K562 (cell line): ENCODE measurements at regions not wholly inside any gene's neighbourhood (a gene's known extent, or its start where the extent isn't known, plus 50 kb on each side); places are given as distances from the start of the nearest gene placed in this dataset.
A peak's percentile ranks its signal among the peaks of the same experiment; 100 is the strongest.

ENCODE experiments used
- ATAC-seq: fragments of 200-7000 bp; cut with Tn5 transposase; 3 replicates; pipeline ENCODE4 v1.9.1; 2020; ENCODE audit warnings: moderate library complexity
- BruUV-seq: library from RNA; stranded (reverse); fragments of 400-500 nt; replicated peaks from 2 replicates; lab custom pipeline; 2021; lab: Mats Ljungman, UMichigan
- CTCF ChIA-PET: fragments of 300-600 bp; formaldehyde crosslinking; extraction: SDS; loops from one replicate; lab custom pipeline; 2021; ENCODE audit warnings: low intra/inter-chr PET ratio; lab: Yijun Ruan, JAX
- POLR2A ChIA-PET: fragments of 300-600, 350-650 bp; sonication (Branson Sonifier 250); formaldehyde crosslinking; extraction: SDS; loops from one replicate; lab custom pipeline; 2021; ENCODE audit warnings: antibody characterized with exemption, inconsistent platforms; lab: Yijun Ruan, JAX
- DNase-seq, 4 experiments: peaks; one replicate each; pipeline versions ENCODE4 v3.0.0 to v3.0.0-alpha.2; 2011 to 2018; ENCODE audit warnings: low spot score in 3 of 4, mixed read lengths in 3 of 4; ENCODE audit errors: extremely low read depth in 1 of 4
- FAIRE-seq: peaks from 2 replicates; lab custom pipeline; 2011; peaks lifted over from hg19 to GRCh38; lab: Jason Lieb, UNC
- H2AFZ ChIP-seq: 2 replicates; pipeline ENCODE4 v1.6.0; 2011; ENCODE audit warnings: low read depth, low read length, control low read depth, inconsistent platforms
- H3K27ac ChIP-seq: fragments of 200-600 bp; 3 replicates; pipeline ENCODE4 v1.8.0; 2011; ENCODE audit warnings: low read depth, mild to moderate bottlenecking, control low read depth, inconsistent platforms, low read length, moderate library complexity, mixed read lengths; ENCODE audit errors: extremely low read depth
- H3K27me3 ChIP-seq, 2 experiments: fragments of 300-600 bp in 1 of 2; 2 replicates in 1 of 2; 3 replicates in 1 of 2; pipeline versions ENCODE4 v1.6.0 to v1.8.0; 2011; ENCODE audit warnings: inconsistent platforms in 2 of 2, low read length in 2 of 2, mild to moderate bottlenecking in 1 of 2, mixed read lengths in 1 of 2, moderate library complexity in 1 of 2; ENCODE audit not compliant: control insufficient read depth in 2 of 2, insufficient read depth in 2 of 2
- H3K36me3 ChIP-seq: fragments of 300-600 bp; 3 replicates; pipeline ENCODE4 v1.8.0; 2011; ENCODE audit warnings: mild to moderate bottlenecking, low read length, inconsistent platforms; ENCODE audit not compliant: control insufficient read depth, insufficient read depth
- H3K4me1 ChIP-seq, 2 experiments: fragments of 200-600 bp in 1 of 2; replicated peaks in 1 of 2; 2 replicates in 1 of 2; 3 replicates in 1 of 2; pipeline versions ENCODE4 v1.5.1 to v1.8.0; 2011; ENCODE audit warnings: inconsistent platforms in 2 of 2, low read length in 2 of 2, mild to moderate bottlenecking in 1 of 2, mixed read lengths in 1 of 2, moderate library complexity in 1 of 2; ENCODE audit not compliant: control insufficient read depth in 2 of 2, insufficient read depth in 2 of 2
- H3K4me2 ChIP-seq: 2 replicates; pipeline ENCODE4 v1.6.1; 2011; ENCODE audit warnings: low read length, control low read depth, inconsistent platforms, mixed read lengths; ENCODE audit not compliant: insufficient read depth
- H3K4me3 ChIP-seq: fragments of 200-600 bp; sonication (generic), shearing (Covaris generic); 2 replicates; pipeline ENCODE4 v1.5.1; 2016; ENCODE audit warnings: control low read depth, inconsistent platforms
- H3K79me2 ChIP-seq: fragments of 200-600 bp; 3 replicates; pipeline ENCODE4 v1.8.0; 2011; ENCODE audit warnings: low read length, inconsistent platforms; ENCODE audit not compliant: control insufficient read depth, insufficient read depth
- H3K9ac ChIP-seq, 2 experiments: 2 replicates each; pipeline versions ENCODE4 v1.6.0 to v1.6.1; 2011; ENCODE audit warnings: low read depth in 2 of 2, low read length in 2 of 2, control low read depth in 1 of 2, inconsistent platforms in 1 of 2, mild to moderate bottlenecking in 1 of 2, mixed read lengths in 1 of 2; ENCODE audit not compliant: insufficient read depth in 1 of 2
- H3K9me1 ChIP-seq: one replicate; pipeline ENCODE4 v1.6.0; 2011; ENCODE audit warnings: inconsistent platforms, mild to moderate bottlenecking, low read length, moderate library complexity; ENCODE audit not compliant: control insufficient read depth, insufficient read depth
- H3K9me3 ChIP-seq: replicated peaks from 2 replicates; pipeline ENCODE4 v1.5.1; 2011; ENCODE audit warnings: low read depth, low read length, inconsistent platforms; ENCODE audit not compliant: control insufficient read depth, insufficient read depth
- H4K20me1 ChIP-seq: replicated peaks from 2 replicates; pipeline ENCODE4 v1.6.1; 2011; ENCODE audit warnings: low read length, inconsistent platforms, mixed read lengths; ENCODE audit not compliant: control insufficient read depth, insufficient read depth
- E2F5 ChIP-seq: sonication (generic); formaldehyde crosslinking; IDR thresholded peaks from 2 replicates; pipeline ENCODE4 v1.8.0; 2022; ENCODE audit warnings: mild to moderate bottlenecking, missing genetic modification reagents
- FOSL1 ChIP-seq: fragments of 200-800 bp; sonication (Bioruptor generic); conservative IDR thresholded peaks from 2 replicates; pipeline ENCODE4 v1.6.1; 2016; ENCODE audit warnings: missing genetic modification characterization, missing compliant biosample characterization
- GTF2F1 ChIP-seq: IDR thresholded peaks from 2 replicates; pipeline ENCODE4 v1.6.1; 2011; ENCODE audit warnings: low read depth, low read length, improper control_type of control experiment
- MAFF ChIP-seq: IDR thresholded peaks from 2 replicates; pipeline ENCODE4 v1.6.1; 2012; ENCODE audit warnings: low read length, improper control_type of control experiment
- MAFK ChIP-seq: IDR thresholded peaks from 2 replicates; pipeline ENCODE4 v1.6.1; 2011; ENCODE audit warnings: low read length, improper control_type of control experiment
- MEIS2 ChIP-seq: fragments of 450-650 bp; IDR thresholded peaks from 2 replicates; pipeline ENCODE4 v1.6.1; 2014; ENCODE audit warnings: mild to moderate bottlenecking; ENCODE audit not compliant: partially characterized antibody
- MTA1 ChIP-seq: fragments of 450-650 bp; IDR thresholded peaks from 2 replicates; pipeline ENCODE4 v1.6.1; 2017; ENCODE audit warnings: borderline replicate concordance
- POLR2AphosphoS5 ChIP-seq: IDR thresholded peaks from 2 replicates; pipeline ENCODE4 v1.6.1; 2011; ENCODE audit warnings: mild to moderate bottlenecking, low read depth, low read length, moderate library complexity; ENCODE audit not compliant: control insufficient read depth, insufficient read depth
- PPARD ChIP-seq: fragments of 250-450 bp; sonication (Bioruptor Pico); IDR thresholded peaks from 2 replicates; pipeline ENCODE4 v1.8.0; 2022; ENCODE audit warnings: inconsistent platforms, mild to moderate bottlenecking, moderate library complexity
- PRDM10 ChIP-seq: fragments of 450-650 bp; IDR thresholded peaks from 2 replicates; pipeline ENCODE4 v1.6.1; 2018; ENCODE audit not compliant: partially characterized antibody
- RFX1 ChIP-seq: fragments of 450-650 bp; IDR thresholded peaks from 2 replicates; pipeline ENCODE4 v1.6.1; 2016; ENCODE audit warnings: mild to moderate bottlenecking, moderate library complexity
- U2AF2 ChIP-seq: fragments of 200-400 bp; formaldehyde crosslinking; optimal IDR thresholded peaks from 2 replicates; pipeline ENCODE3; 2017; ENCODE audit warnings: low read depth, mild to moderate bottlenecking, low read length
- ZBTB7A ChIP-seq: IDR thresholded peaks from 2 replicates; pipeline ENCODE4 v1.6.1; 2011; ENCODE audit warnings: low read depth, mild to moderate bottlenecking, low read length, moderate library complexity, borderline replicate concordance; ENCODE audit not compliant: control insufficient read depth
- ZNF395 ChIP-seq: fragments of 200-800 bp; sonication (Bioruptor generic); IDR thresholded peaks from 2 replicates; pipeline ENCODE4 v1.6.1; 2017; ENCODE audit warnings: missing genetic modification characterization, missing compliant biosample characterization
- ZNF57 ChIP-seq: fragments of 450-650 bp; formaldehyde crosslinking; IDR thresholded peaks from 2 replicates; pipeline ENCODE4 v1.4.0; 2020; ENCODE audit warnings: mild to moderate bottlenecking, moderate library complexity
- ZNF586 ChIP-seq: fragments of 450-650 bp; formaldehyde crosslinking; conservative IDR thresholded peaks from 2 replicates; pipeline ENCODE4 v1.4.0; 2020; ENCODE audit warnings: mild to moderate bottlenecking, moderate library complexity
- ZNF766 ChIP-seq: fragments of 200-800 bp; sonication (Bioruptor generic); conservative IDR thresholded peaks from 2 replicates; pipeline ENCODE4 v1.6.1; 2016; ENCODE audit warnings: missing genetic modification characterization, missing compliant biosample characterization
- ZZZ3 ChIP-seq: fragments of 450-650 bp; IDR thresholded peaks from 2 replicates; pipeline ENCODE4 v1.6.1; 2016; ENCODE audit warnings: antibody characterized with exemption, mild to moderate bottlenecking, moderate library complexity
- WGBS: fragments of 100-300 bp; shearing (Covaris generic); methylation state at CpG from one replicate; pipeline ENCODE4 v1.1.6; 2016; ENCODE audit warnings: low coverage, mixed read lengths; ENCODE audit not compliant: insufficient coverage; ENCODE audit errors: missing lambda C conversion rate; 5-methylcytosine and 5-hydroxymethylcytosine counted together
- in situ Hi-C: fragments of 300-500 bp; cut with MboI; formaldehyde crosslinking; loops from 4 replicates; pipeline ENCODE4 v1.15.0; 2018; ENCODE audit warnings: inconsistent platforms, mixed read lengths
- intact Hi-C: fragments of 100-400 bp; cut with micrococcal nuclease; formaldehyde crosslinking; loops from 2 replicates; pipeline ENCODE4 v1.14.2; 2022

GRCh38 chr6:1445650-1446330 lies 56.4 kb downstream of the FOXF2 start:
- Histone ChIP-seq H3K9me1 (no peaks in the 10 kb centered on the region), H3K9me3 (no peaks in the 10 kb centered on the region), H3K27me3 (peaks cover 0 to 19% of the 10 kb centered on the region in 2 experiments; a peak in 4 of 5 replicates), H3K4me1 (no peaks in the 10 kb centered on the region), H3K4me2 (no peak overlapping the region; the same call in 1 of the 2 replicates), H2AFZ (no peak overlapping the region; the same call in 1 of the 2 replicates), H3K9ac (no peak overlapping the region), H4K20me1 (no peaks in the 10 kb centered on the region), H3K79me2 (no peaks in the 10 kb centered on the region), H3K27ac (no peak overlapping the region), H3K4me3 (no peak overlapping the region), H3K36me3 (no peaks in the 10 kb centered on the region)
- FAIRE-seq (no peak), DNase-seq (no peak), ATAC-seq (peak; percentile 69)
- 2% methylated on average over 21 of the region's 21 CpGs for WGBS
- BruUV-seq = no TSS peak
- intact Hi-C loops (no loop called here), in situ Hi-C loops (no loop called here)
- POLR2A ChIA-PET = no interaction called here
- CTCF ChIA-PET = no interaction called here
- TF ChIP-seq ZNF57 (CRISPR knock-in tag) (no peak), PPARD (CRISPR knock-in tag) (no peak), GTF2F1 (no peak), ZBTB7A (no peak), ZNF395 (CRISPR knock-in tag) (no peak), ZNF766 (CRISPR knock-in tag) (no peak), E2F5 (CRISPR knock-in tag) (no peak), FOSL1 (tag) (no peak), ZZZ3 (no peak), MEIS2 (no peak), PRDM10 (no peak), POLR2AphosphoS5 (no peak), MTA1 (no peak), RFX1 (no peak), ZNF586 (CRISPR knock-in tag) (no peak), MAFF (no peak), U2AF2 (no peak), MAFK (no peak)
